HEK293 (cell line): ENCODE measurements at regions not wholly inside any gene's neighbourhood (a gene's known extent, or its start where the extent isn't known, plus 50 kb on each side); places are given as distances from the start of the nearest gene placed in this dataset.

Experiments used
- CTCF ChIA-PET: fragments of 350-600 bp; formaldehyde crosslinking; extraction: SDS; loops from one replicate; lab custom pipeline; 2021; ENCODE audit warnings: antibody characterized with exemption; lab: Yijun Ruan, JAX
- POLR2A ChIA-PET: fragments of 300-600 bp; formaldehyde crosslinking; extraction: SDS; loops from one replicate; lab custom pipeline; 2020; ENCODE audit warnings: antibody characterized with exemption, inconsistent platforms; lab: Yijun Ruan, JAX
- H3K27ac ChIP-seq: fragments of 200-500 bp; sonication (Bioruptor generic); 2 replicates; pipeline ENCODE4 v1.5.1; 2014; ENCODE audit warnings: low read depth, low read length, control low read depth, inconsistent platforms; ENCODE audit errors: extremely low read depth
- H3K36me3 ChIP-seq, 2 experiments: fragments of 200-500 bp in 1 of 2; sonication (Bioruptor generic) in 1 of 2; 1 replicate in 1 of 2; 2 replicates in 1 of 2; pipeline ENCODE4 v1.5.1; 2014 to 2017; ENCODE audit warnings: inconsistent platforms in 2 of 2, low read length in 2 of 2; ENCODE audit not compliant: control insufficient read depth in 2 of 2, insufficient read depth in 1 of 2
- H3K4me1 ChIP-seq: fragments of 200-500 bp; sonication (Bioruptor generic); 2 replicates; pipeline ENCODE4 v1.5.1; 2014; ENCODE audit warnings: mild to moderate bottlenecking, low read length, inconsistent platforms; ENCODE audit not compliant: control insufficient read depth, insufficient read depth
- H3K4me3 ChIP-seq: 2 replicates; pipeline ENCODE4 v1.5.1; 2011; ENCODE audit warnings: low read depth, mild to moderate bottlenecking, control low read depth, low read length, moderate library complexity
- H3K9me3 ChIP-seq: fragments of 200-500 bp; sonication (Bioruptor generic); 2 replicates; pipeline ENCODE4 v1.5.1; 2014; ENCODE audit warnings: low read depth, low read length, inconsistent platforms; ENCODE audit not compliant: control insufficient read depth, insufficient read depth
- KLF10 ChIP-seq: fragments of 450-650 bp; IDR thresholded peaks from 2 replicates; pipeline ENCODE4 v1.5.1; 2018; ENCODE audit warnings: missing biosample characterization, mild to moderate bottlenecking, missing genetic modification characterization
- MZF1 ChIP-seq: fragments of 450-650 bp; formaldehyde crosslinking; IDR thresholded peaks from 2 replicates; pipeline ENCODE4 v1.5.1; 2017; ENCODE audit warnings: missing biosample characterization, missing genetic modification characterization, borderline replicate concordance
- OVOL3 ChIP-seq: fragments of 450-650 bp; formaldehyde crosslinking; IDR thresholded peaks from 2 replicates; pipeline ENCODE4 v1.5.1; 2016; ENCODE audit warnings: missing biosample characterization, missing genetic modification characterization
- SCRT1 ChIP-seq: fragments of 450-650 bp; formaldehyde crosslinking; IDR thresholded peaks from 2 replicates; pipeline ENCODE4 v1.5.1; 2016; ENCODE audit warnings: missing biosample characterization, missing genetic modification characterization, borderline replicate concordance
- SP3 ChIP-seq: fragments of 450-650 bp; formaldehyde crosslinking; IDR thresholded peaks from 2 replicates; pipeline ENCODE4 v1.5.1; 2016; ENCODE audit warnings: missing biosample characterization, missing genetic modification characterization
- SP7 ChIP-seq: fragments of 450-650 bp; formaldehyde crosslinking; IDR thresholded peaks from 2 replicates; pipeline ENCODE4 v1.5.1; 2016; ENCODE audit warnings: missing biosample characterization, missing genetic modification characterization
- ZBTB7A ChIP-seq: fragments of 450-650 bp; formaldehyde crosslinking; IDR thresholded peaks from 2 replicates; pipeline ENCODE4 v1.5.1; 2016; ENCODE audit warnings: low read depth, missing biosample characterization, missing genetic modification characterization
- ZFHX2 ChIP-seq: fragments of 450-650 bp; formaldehyde crosslinking; conservative IDR thresholded peaks from 2 replicates; pipeline ENCODE4 v1.5.1; 2016; ENCODE audit warnings: missing biosample characterization, missing genetic modification characterization
- ZFP37 ChIP-seq: fragments of 450-650 bp; formaldehyde crosslinking; IDR thresholded peaks from 2 replicates; pipeline ENCODE4 v1.5.1; 2016; ENCODE audit warnings: missing biosample characterization, missing genetic modification characterization
- ZNF266 ChIP-seq: fragments of 450-650 bp; formaldehyde crosslinking; IDR thresholded peaks from 2 replicates; pipeline ENCODE4 v1.5.1; 2016; ENCODE audit warnings: missing biosample characterization, missing genetic modification characterization, low read depth
- ZNF274 ChIP-seq, 2 experiments: fragments of 200-500 bp in 1 of 2; fragments of 450-650 bp in 1 of 2; sonication (Bioruptor generic) in 1 of 2; formaldehyde crosslinking in 1 of 2; IDR thresholded peaks; 2 replicates each; pipeline versions ENCODE4 v1.5.1 to v1.6.1; 2014 to 2016; ENCODE audit warnings: borderline replicate concordance in 1 of 2, inconsistent platforms in 1 of 2, low read length in 1 of 2, missing biosample characterization in 1 of 2, missing genetic modification characterization in 1 of 2
- ZNF558 ChIP-seq: fragments of 450-650 bp; formaldehyde crosslinking; IDR thresholded peaks from 2 replicates; pipeline ENCODE4 v1.5.1; 2016; ENCODE audit warnings: missing biosample characterization, missing genetic modification characterization
- ZNF561 ChIP-seq: fragments of 450-650 bp; IDR thresholded peaks from 2 replicates; pipeline ENCODE4 v1.5.1; 2018; ENCODE audit warnings: missing biosample characterization, missing genetic modification characterization, borderline replicate concordance
- ZNF610 ChIP-seq: fragments of 450-650 bp; formaldehyde crosslinking; IDR thresholded peaks from 2 replicates; pipeline ENCODE4 v1.5.1; 2016; ENCODE audit warnings: missing biosample characterization, missing genetic modification characterization, borderline replicate concordance
- ZNF624 ChIP-seq: fragments of 450-650 bp; formaldehyde crosslinking; IDR thresholded peaks from 2 replicates; pipeline ENCODE4 v1.5.1; 2017; ENCODE audit warnings: missing biosample characterization, missing genetic modification characterization
- ZNF664 ChIP-seq: fragments of 450-650 bp; formaldehyde crosslinking; IDR thresholded peaks from 2 replicates; pipeline ENCODE4 v1.5.1; 2016; ENCODE audit warnings: missing biosample characterization, missing genetic modification characterization
- ZNF670 ChIP-seq: fragments of 450-650 bp; formaldehyde crosslinking; IDR thresholded peaks from 2 replicates; pipeline ENCODE4 v1.5.1; 2016; ENCODE audit warnings: missing biosample characterization, missing genetic modification characterization, low read depth
- ZNF768 ChIP-seq: fragments of 450-650 bp; formaldehyde crosslinking; IDR thresholded peaks from 2 replicates; pipeline ENCODE4 v1.5.1; 2018; ENCODE audit warnings: missing biosample characterization, mild to moderate bottlenecking, missing genetic modification characterization
- ZNF777 ChIP-seq: fragments of 450-650 bp; formaldehyde crosslinking; IDR thresholded peaks from 2 replicates; pipeline ENCODE4 v1.5.1; 2017; ENCODE audit warnings: missing biosample characterization, missing genetic modification characterization, borderline replicate concordance
- ZSCAN16 ChIP-seq: fragments of 450-650 bp; formaldehyde crosslinking; IDR thresholded peaks from 2 replicates; pipeline ENCODE4 v1.5.1; 2016; ENCODE audit warnings: missing biosample characterization, missing genetic modification characterization
- ZSCAN23 ChIP-seq: fragments of 450-650 bp; formaldehyde crosslinking; IDR thresholded peaks from 2 replicates; pipeline ENCODE4 v1.5.1; 2016; ENCODE audit warnings: missing biosample characterization, missing genetic modification characterization
- TF ChIP-seq, protein P1 (sequence below): fragments of 450-650 bp; IDR thresholded peaks from 2 replicates; pipeline ENCODE4 v1.5.1; 2018; ENCODE audit warnings: missing biosample characterization, mild to moderate bottlenecking, missing genetic modification characterization
- TF ChIP-seq, protein P2 (sequence below): fragments of 450-650 bp; formaldehyde crosslinking; IDR thresholded peaks from 2 replicates; pipeline ENCODE4 v1.5.1; 2017; ENCODE audit warnings: missing biosample characterization, missing genetic modification characterization
- TF ChIP-seq, protein P3 (sequence below): fragments of 450-650 bp; formaldehyde crosslinking; IDR thresholded peaks from 2 replicates; pipeline ENCODE4 v1.5.1; 2016; ENCODE audit warnings: missing biosample characterization, missing genetic modification characterization, low read depth
- TF ChIP-seq, protein P4 (sequence below): fragments of 450-650 bp; formaldehyde crosslinking; IDR thresholded peaks from 2 replicates; pipeline ENCODE4 v1.5.1; 2016; ENCODE audit warnings: missing biosample characterization, missing genetic modification characterization

DNA sequence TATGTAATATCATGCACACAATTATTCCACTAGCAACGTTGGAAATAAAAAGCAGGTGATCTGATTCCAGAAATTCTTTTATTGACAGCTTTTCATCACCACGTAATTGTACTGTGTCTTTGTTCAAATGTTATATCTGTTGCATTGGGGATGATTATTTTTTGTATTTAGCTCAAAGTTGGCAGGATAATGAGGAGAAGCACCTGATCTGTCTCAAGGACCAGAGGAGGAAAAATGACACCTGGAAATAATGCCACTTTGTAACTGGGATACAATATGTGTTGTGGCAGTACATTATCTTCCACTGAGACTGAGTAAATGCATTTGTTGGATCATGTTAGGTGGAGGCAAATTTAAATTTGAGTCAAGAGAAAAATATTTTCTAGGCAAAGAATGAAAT is 1298.8 kb upstream of the CDH6 start (continued):
- TF ChIP-seq ZNF664 (tag by site-specific recombination) (no peak), ZBTB7A (tag by site-specific recombination) (no peak)

DNA sequence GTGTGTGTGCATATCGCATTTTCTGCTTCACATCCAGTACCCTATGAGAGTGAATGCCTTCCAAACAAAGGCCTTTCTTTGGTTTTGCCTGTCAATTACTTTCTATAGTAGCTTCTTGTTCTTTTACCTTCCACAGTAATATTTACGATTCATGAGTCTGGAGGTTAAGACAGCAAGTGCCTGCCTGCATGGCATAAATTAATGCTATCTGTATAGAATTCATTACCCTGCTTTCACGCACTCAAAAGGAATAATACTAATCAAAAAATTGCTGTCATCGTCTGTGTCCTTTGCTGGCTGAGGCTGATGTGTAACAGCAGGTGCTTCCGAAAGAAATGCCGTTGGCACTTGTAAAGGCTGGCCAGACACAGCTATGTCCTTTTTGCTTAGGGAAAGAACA is 1304.4 kb upstream of the CDH6 start:
- ChIA-PET CTCF (no interaction called here), POLR2A (no interaction called here)
- TF ChIP-seq, protein P1, sequence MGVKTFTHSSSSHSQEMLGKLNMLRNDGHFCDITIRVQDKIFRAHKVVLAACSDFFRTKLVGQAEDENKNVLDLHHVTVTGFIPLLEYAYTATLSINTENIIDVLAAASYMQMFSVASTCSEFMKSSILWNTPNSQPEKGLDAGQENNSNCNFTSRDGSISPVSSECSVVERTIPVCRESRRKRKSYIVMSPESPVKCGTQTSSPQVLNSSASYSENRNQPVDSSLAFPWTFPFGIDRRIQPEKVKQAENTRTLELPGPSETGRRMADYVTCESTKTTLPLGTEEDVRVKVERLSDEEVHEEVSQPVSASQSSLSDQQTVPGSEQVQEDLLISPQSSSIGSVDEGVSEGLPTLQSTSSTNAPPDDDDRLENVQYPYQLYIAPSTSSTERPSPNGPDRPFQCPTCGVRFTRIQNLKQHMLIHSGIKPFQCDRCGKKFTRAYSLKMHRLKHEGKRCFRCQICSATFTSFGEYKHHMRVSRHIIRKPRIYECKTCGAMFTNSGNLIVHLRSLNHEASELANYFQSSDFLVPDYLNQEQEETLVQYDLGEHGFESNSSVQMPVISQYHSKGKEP = no peak
- Histone ChIP-seq H3K4me3 (no peak overlapping the region), H3K36me3 (no peaks in the 10 kb centered on the region), H3K4me1 (no peaks in the 10 kb centered on the region), H3K9me3 (no peaks in the 10 kb centered on the region), H3K27ac (no peak overlapping the region)

DNA sequence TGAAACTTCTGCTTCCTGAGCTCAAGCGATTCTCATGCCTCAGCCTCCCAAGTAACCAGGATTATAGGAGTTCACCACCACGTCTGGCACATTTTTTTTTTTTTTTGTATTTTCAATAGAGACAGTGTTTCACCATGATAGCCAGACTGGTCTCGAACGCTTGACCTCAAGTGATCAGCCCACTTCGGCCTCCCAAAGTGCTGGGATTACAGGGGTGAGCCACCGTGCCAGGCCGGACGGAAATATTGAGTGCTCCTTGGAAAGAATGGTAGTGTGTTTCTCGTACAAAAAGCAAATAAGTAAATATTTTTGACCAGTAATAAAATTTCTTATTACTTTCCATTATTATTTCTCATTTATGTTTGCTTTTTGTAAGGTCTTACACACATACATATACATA is 1307.9 kb upstream of the CDH6 start:
- Histone ChIP-seq H3K36me3 (no peaks in the 10 kb centered on the region), H3K4me1 (no peaks in the 10 kb centered on the region), H3K27ac (no peak overlapping the region), H3K4me3 (no peak overlapping the region), H3K9me3 (no peaks in the 10 kb centered on the region)
- ChIA-PET CTCF (interaction anchor here (0.6 kb wide), 1 partner anchor 52 kb away, joined by 4 read pairs; no protein-coding TSS in a partner anchor), POLR2A (no interaction called here)
- TF ChIP-seq ZNF624 (tag by site-specific recombination) (no peak), ZNF777 (tag by site-specific recombination) (no peak), SP7 (no peak), KLF10 (tag by site-specific recombination) (no peak), ZNF610 (no peak), ZFP37 (tag by site-specific recombination) (no peak), MZF1 (tag by site-specific recombination) (no peak), ZNF266 (tag by site-specific recombination) (no peak), SP3 (tag by site-specific recombination) (no peak), ZNF670 (tag by site-specific recombination) (no peak)
- TF ChIP-seq, protein P2, sequence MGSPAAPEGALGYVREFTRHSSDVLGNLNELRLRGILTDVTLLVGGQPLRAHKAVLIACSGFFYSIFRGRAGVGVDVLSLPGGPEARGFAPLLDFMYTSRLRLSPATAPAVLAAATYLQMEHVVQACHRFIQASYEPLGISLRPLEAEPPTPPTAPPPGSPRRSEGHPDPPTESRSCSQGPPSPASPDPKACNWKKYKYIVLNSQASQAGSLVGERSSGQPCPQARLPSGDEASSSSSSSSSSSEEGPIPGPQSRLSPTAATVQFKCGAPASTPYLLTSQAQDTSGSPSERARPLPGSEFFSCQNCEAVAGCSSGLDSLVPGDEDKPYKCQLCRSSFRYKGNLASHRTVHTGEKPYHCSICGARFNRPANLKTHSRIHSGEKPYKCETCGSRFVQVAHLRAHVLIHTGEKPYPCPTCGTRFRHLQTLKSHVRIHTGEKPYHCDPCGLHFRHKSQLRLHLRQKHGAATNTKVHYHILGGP (tag by site-specific recombination) = no peak
- TF ChIP-seq, protein P3, sequence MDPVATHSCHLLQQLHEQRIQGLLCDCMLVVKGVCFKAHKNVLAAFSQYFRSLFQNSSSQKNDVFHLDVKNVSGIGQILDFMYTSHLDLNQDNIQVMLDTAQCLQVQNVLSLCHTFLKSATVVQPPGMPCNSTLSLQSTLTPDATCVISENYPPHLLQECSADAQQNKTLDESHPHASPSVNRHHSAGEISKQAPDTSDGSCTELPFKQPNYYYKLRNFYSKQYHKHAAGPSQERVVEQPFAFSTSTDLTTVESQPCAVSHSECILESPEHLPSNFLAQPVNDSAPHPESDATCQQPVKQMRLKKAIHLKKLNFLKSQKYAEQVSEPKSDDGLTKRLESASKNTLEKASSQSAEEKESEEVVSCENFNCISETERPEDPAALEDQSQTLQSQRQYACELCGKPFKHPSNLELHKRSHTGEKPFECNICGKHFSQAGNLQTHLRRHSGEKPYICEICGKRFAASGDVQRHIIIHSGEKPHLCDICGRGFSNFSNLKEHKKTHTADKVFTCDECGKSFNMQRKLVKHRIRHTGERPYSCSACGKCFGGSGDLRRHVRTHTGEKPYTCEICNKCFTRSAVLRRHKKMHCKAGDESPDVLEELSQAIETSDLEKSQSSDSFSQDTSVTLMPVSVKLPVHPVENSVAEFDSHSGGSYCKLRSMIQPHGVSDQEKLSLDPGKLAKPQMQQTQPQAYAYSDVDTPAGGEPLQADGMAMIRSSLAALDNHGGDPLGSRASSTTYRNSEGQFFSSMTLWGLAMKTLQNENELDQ (tag by site-specific recombination) = no peak

DNA sequence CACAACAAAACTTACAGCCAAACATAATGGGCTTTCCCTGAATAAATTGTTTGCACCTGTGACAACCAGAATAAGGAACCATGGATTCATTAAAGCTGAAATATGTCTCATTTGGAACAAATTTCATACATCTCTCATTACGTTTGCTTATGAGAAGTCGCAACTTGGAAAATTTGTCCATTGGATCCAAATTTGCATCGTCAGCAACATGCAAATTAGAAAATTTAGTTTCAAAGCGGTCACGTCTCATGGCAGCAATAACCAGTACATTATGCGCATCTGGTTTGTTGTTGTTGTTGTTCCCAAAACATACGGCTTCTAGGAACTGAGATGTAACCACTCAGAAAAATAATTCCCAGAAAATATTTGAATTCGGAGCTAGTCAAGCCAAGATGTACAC is 1311.5 kb upstream of the CDH6 start:
- Histone ChIP-seq H3K27ac (no peak overlapping the region), H3K36me3 (no peaks in the 10 kb centered on the region), H3K4me1 (no peaks in the 10 kb centered on the region), H3K4me3 (no peak overlapping the region), H3K9me3 (no peaks in the 10 kb centered on the region)
- TF ChIP-seq SP3 (tag by site-specific recombination) (no peak), ZNF768 (tag by site-specific recombination) (no peak), ZNF558 (tag by site-specific recombination) (no peak), ZNF561 (no peak), ZFHX2 (tag by site-specific recombination) (no peak), SCRT1 (tag by site-specific recombination) (no peak), ZSCAN23 (tag by site-specific recombination) (no peak), OVOL3 (tag by site-specific recombination) (no peak), ZSCAN16 (tag by site-specific recombination) (no peak), ZFP37 (tag by site-specific recombination) (no peak), ZNF274 (IDR thresholded peaks at IDR 0.05; ENCODE audit: low read length) (no peak), ZNF274 (tag by site-specific recombination; IDR thresholded peaks at IDR 0.05; ENCODE audit: borderline replicate concordance) (no peak)
- TF ChIP-seq, protein P4, sequence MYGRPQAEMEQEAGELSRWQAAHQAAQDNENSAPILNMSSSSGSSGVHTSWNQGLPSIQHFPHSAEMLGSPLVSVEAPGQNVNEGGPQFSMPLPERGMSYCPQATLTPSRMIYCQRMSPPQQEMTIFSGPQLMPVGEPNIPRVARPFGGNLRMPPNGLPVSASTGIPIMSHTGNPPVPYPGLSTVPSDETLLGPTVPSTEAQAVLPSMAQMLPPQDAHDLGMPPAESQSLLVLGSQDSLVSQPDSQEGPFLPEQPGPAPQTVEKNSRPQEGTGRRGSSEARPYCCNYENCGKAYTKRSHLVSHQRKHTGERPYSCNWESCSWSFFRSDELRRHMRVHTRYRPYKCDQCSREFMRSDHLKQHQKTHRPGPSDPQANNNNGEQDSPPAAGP (tag by site-specific recombination) = no peak
- ChIA-PET POLR2A (no interaction called here), CTCF (interaction anchor here (0.6 kb wide), 1 partner anchor 12 kb away, joined by 4 read pairs; no protein-coding TSS in a partner anchor)
